Sigmoid colon (tissue), 4 donors: ENCODE measurements at regions not wholly inside any gene's neighbourhood (a gene's known extent, or its start where the extent isn't known, plus 50 kb on each side); places are given as distances from the start of the nearest gene placed in this dataset.

Source experiments
- CTCF ChIP-seq, 4 experiments: fragments of 450-650 bp in 3 of 4; fragments of 200-600 bp in 1 of 4; IDR thresholded peaks; one replicate each; pipeline ENCODE4 v1.5.1; 2016 to 2019; ENCODE audit warnings: antibody characterized with exemption in 4 of 4, mild to moderate bottlenecking in 3 of 4, moderate library complexity in 2 of 4
- EP300 ChIP-seq, 4 donors: sonication (generic); formaldehyde crosslinking; IDR thresholded peaks; one replicate each; pipeline ENCODE4 v1.6.1; 2017; ENCODE audit warnings: antibody characterized with exemption in 4 of 4
- POLR2A ChIP-seq, 2 donors: fragments of 450-650 bp; IDR thresholded peaks; one replicate each; pipeline ENCODE4 v1.6.1; 2016; ENCODE audit warnings: antibody characterized with exemption in 2 of 2, mild to moderate bottlenecking in 2 of 2, moderate library complexity in 2 of 2

DNA sequence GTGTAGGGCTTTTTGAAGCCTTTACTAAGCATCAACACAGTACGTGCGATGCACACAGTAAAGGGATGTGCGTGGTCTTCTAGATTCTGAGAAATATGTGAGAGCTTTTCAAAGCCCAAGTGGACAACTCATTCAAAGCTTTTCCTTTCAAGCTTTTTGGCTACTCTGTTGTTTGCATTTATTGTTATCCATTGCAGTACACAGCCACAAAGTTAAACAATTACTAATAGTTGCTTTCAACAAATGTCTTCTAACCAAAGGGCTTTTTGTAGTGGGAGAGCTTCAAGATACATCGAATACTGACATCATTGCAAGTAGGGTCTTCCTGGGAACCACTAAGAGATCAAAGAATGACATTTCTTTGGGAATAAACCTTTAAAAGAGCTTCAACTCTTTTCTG, 97.9 kb upstream of the ETV3 start:
- TF ChIP-seq CTCF (IDR thresholded peaks at IDR 0.05) = no peak
- no peak for TF ChIP-seq POLR2A (IDR thresholded peaks at IDR 0.05)
- no peak for TF ChIP-seq EP300 (IDR thresholded peaks at IDR 0.05)
